NB4 (cell line): ENCODE measurements at regions not wholly inside any gene's neighbourhood (a gene's known extent, or its start where the extent isn't known, plus 50 kb on each side); places are given as distances from the start of the nearest gene placed in this dataset.
"Not testable (repeated sequence)": the region's sequence is repeated elsewhere in the genome, so short reads cannot be mapped to it uniquely, and the experiment has no call there.

Experiments used
- DNase-seq: peaks from one replicate; pipeline ENCODE4 v3.0.0; 2010; ENCODE audit warnings: low read depth
- H3K4me3 ChIP-seq: one replicate; pipeline ENCODE4 v1.5.1; 2011; ENCODE audit warnings: mild to moderate bottlenecking, low read depth, low read length, moderate library complexity
- CTCF ChIP-seq: IDR thresholded peaks from one replicate; pipeline ENCODE4 v1.5.1; 2012; ENCODE audit warnings: low read depth, low read length
- MAX ChIP-seq: IDR thresholded peaks from 2 replicates; pipeline ENCODE4 v1.6.1; 2011; ENCODE audit warnings: low read depth, low read length
- MYC ChIP-seq: IDR thresholded peaks from 2 replicates; pipeline ENCODE4 v1.6.1; 2011; ENCODE audit warnings: low read depth, low read length
- POLR2A ChIP-seq: IDR thresholded peaks from 2 replicates; pipeline ENCODE4 v1.6.1; 2011; ENCODE audit warnings: mild to moderate bottlenecking; ENCODE audit not compliant: insufficient read length; ENCODE audit errors: extremely low read depth

DNA sequence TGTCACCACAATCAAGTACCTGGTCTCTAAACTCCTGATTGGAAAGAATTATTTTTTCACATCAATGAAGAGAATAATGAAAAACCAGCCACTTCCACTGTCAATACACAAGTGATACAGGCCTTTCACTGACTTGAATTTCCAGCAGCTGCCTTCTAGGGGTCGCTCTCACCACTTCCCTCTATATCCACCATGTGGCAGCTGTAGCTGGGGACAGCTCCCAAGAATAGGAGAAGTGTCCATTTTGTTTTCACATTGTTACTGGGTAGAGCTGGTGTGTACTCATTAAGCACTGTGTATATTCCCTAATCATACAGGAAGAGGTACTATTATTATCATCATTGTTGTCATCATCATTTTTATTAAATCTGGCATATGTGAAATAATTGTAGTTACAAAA, 438.4 kb upstream of the SPTLC3 start:
- TF ChIP-seq MYC: peak; percentile 67
- peak; percentile 84 for TF ChIP-seq CTCF
- TF ChIP-seq MAX: peak; percentile 62
- no peak for TF ChIP-seq POLR2A
- H3K4me3 ChIP-seq: no peak overlapping the region
- DNase-seq: peak; percentile 64

DNA sequence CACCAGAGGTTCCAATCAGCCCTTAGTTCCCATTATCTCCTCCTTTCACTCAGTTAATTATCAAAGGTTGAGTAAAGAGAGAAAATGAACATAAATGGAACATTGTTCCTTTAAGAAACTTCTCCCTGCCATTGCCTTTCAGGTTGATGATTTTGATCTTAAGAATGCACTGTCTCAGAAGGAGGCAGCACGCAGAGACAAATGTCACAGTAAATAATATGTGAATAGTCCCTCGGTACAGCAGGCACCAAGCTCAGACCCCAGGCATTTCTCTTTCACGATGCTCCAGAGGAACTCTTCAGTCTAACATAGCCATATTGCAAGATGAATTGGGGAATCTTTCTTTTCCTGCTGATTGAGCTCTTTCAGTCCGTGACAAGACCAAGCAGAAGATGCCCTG, 435.3 kb upstream of the SPTLC3 start:
- TF ChIP-seq MAX (no peak), CTCF (no peak), POLR2A (no peak), MYC (no peak)
- H3K4me3 ChIP-seq: no peak overlapping the region
- DNase-seq: no peak

- H3K4me3 ChIP-seq: no peak overlapping the region
- TF ChIP-seq POLR2A: no peak
- no peak for TF ChIP-seq MYC
- TF ChIP-seq MAX: no peak
- TF ChIP-seq CTCF: no peak
- no peak for DNase-seq
These were observed 433.2 kb upstream of the SPTLC3 start for GRCh38 chr20:12575352-12576095.

DNA sequence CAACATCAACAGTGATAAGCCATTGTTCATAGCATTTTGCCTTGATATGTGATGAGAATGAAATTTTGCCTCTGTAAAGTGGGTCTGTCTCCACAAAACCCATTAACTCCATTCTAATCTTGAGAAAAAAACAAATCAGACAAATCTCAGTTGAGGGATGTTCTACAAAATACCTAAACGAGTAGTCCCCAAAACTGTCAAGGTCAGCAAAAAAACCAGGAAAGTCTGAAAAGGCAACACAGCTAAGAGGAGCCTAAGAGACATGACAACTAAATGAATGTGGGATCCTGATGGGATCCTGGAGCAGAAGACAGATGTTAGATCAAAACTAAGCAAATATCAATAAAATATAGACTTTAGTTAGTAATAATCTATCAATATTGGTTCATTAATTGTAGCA, 431.6 kb upstream of the SPTLC3 start:
- no peak for DNase-seq
- TF ChIP-seq CTCF: no peak
- no peak for TF ChIP-seq POLR2A
- no peak for TF ChIP-seq MAX
- no peak for TF ChIP-seq MYC
- no peak overlapping the region for H3K4me3 ChIP-seq

DNA sequence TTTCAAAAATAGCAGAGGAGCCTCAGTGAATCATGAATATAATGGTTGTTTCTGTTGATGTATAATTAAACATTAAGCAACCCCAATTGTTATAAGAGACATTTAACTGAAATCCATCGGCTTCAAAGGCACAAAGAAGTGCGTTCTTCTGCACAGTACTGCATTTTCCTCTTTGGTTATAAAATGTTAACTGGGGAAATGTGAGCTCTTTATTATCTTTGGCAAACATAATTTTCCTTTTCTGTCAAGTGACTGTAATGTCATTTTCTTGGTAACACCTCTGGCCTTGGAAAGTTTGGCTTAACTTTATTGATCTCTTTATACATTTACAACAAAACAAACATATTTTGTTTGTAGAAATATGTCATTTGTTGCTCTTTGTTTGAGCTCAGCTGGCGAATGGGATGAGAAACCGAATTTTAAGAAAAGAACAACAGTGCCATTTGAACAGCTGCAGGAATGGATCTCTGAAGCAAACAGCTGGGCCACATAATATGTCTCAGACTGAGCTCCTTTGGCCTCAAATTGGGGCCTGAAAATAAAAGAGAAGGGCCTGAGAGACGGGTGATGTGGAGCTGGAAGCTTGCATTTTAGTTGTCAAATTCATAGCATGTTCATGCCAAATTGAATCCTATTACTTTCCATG, 427.0 kb upstream of the SPTLC3 start:
- DNase-seq: no peak
- TF ChIP-seq MAX (no peak), CTCF (no peak), MYC (no peak), POLR2A (no peak)
- H3K4me3 ChIP-seq: no peak overlapping the region

DNA sequence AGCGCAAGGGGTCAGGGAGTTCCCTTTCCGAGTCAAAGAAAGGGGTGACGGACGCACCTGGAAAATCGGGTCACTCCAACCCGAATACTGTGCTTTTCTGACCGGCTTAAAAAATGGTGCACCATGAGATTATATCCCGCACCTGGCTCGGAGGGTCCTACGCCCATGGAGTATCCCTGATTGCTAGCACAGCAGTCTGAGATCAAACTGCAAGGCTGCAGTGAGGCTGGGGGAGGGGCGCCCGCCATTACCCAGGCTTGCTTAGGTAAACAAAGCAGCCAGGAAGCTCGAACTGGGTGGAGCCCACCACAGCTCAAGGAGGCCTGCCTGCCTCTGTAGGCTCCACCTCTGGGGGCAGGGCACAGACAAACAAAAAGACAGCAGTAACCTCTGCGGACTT, 426.1 kb upstream of the SPTLC3 start:
- DNase-seq, H3K4me3 ChIP-seq: not testable (repeated sequence)
